ENCODE measurements at regions not wholly inside any gene's neighbourhood (a gene's known extent, or its start where the extent isn't known, plus 50 kb on each side); places are given as distances from the start of the nearest gene placed in this dataset.
A peak's percentile ranks its signal among the peaks of the same experiment; 100 is the strongest.
"Not testable (repeated sequence)": the region's sequence is repeated elsewhere in the genome, so short reads cannot be mapped to it uniquely, and the experiment has no call there.

GRCh38 chr20:1804554-1804956 lies 90.7 kb upstream of the SIRPA start:
- H3K36me3 ChIP-seq (ENCODE audit: insufficient read depth, low read length) = no peaks in the 10 kb centered on the region
- H3K9ac ChIP-seq (ENCODE audit: insufficient read length) = no peak overlapping the region
- H3K27ac ChIP-seq = no peak overlapping the region
- no peak overlapping the region for H3K4me3 ChIP-seq
- DNase-seq (ENCODE audit: low read depth, low spot score) = no peak
- TF ChIP-seq EZH2 (IDR thresholded peaks at IDR 0.05) = no peak
- no peak for TF ChIP-seq POLR2AphosphoS5 (IDR thresholded peaks at IDR 0.05; ENCODE audit: borderline replicate concordance, low read depth, low read length)
- TF ChIP-seq FOXP2 (optimal IDR thresholded peaks at IDR 0.05; ENCODE audit: control extremely low read depth, extremely low read length, insufficient read depth) = no peak
- H3K9me3 ChIP-seq (ENCODE audit: low read depth, low read length) = no peaks in the 10 kb centered on the region

GRCh38 chr20:1803932-1804501 lies 91.2 kb upstream of the SIRPA start:
- DNase-seq (ENCODE audit: low read depth, low spot score) = no peak
- H3K4me3 ChIP-seq = peak overlapping the region; percentile 56
- H3K27ac ChIP-seq = no peak overlapping the region
- no peak overlapping the region for H3K9ac ChIP-seq (ENCODE audit: insufficient read length)
- no peaks in the 10 kb centered on the region for H3K36me3 ChIP-seq (ENCODE audit: insufficient read depth, low read length)
- H3K9me3 ChIP-seq (ENCODE audit: low read depth, low read length) = no peaks in the 10 kb centered on the region
- TF ChIP-seq EZH2 (IDR thresholded peaks at IDR 0.05) (no peak), FOXP2 (optimal IDR thresholded peaks at IDR 0.05; ENCODE audit: control extremely low read depth, extremely low read length, insufficient read depth) (no peak), POLR2AphosphoS5 (IDR thresholded peaks at IDR 0.05; ENCODE audit: borderline replicate concordance, low read depth, low read length) (no peak)

- no peak for DNase-seq (ENCODE audit: low read depth, low spot score)
- TF ChIP-seq POLR2AphosphoS5 (IDR thresholded peaks at IDR 0.05; ENCODE audit: borderline replicate concordance, low read depth, low read length) = no peak
- no peak for TF ChIP-seq FOXP2 (optimal IDR thresholded peaks at IDR 0.05; ENCODE audit: control extremely low read depth, extremely low read length, insufficient read depth)
- no peak for TF ChIP-seq EZH2 (IDR thresholded peaks at IDR 0.05)
- Histone ChIP-seq H3K36me3 (ENCODE audit: insufficient read depth, low read length) (no peaks in the 10 kb centered on the region), H3K27ac (no peak overlapping the region), H3K9me3 (ENCODE audit: low read depth, low read length) (no peaks in the 10 kb centered on the region), H3K4me3 (peak overlapping the region; percentile 56), H3K9ac (ENCODE audit: insufficient read length) (peak overlapping the region; percentile 30)
These were observed 91.9 kb upstream of the SIRPA start for GRCh38 chr20:1803061-1803931.

GRCh38 chr20:1802385-1803060 lies 92.7 kb upstream of the SIRPA start:
- no peaks in the 10 kb centered on the region for H3K36me3 ChIP-seq (ENCODE audit: insufficient read depth, low read length)
- peak overlapping the region; percentile 18 for H3K9ac ChIP-seq (ENCODE audit: insufficient read length)
- TF ChIP-seq POLR2AphosphoS5 (IDR thresholded peaks at IDR 0.05; ENCODE audit: borderline replicate concordance, low read depth, low read length) = no peak
- TF ChIP-seq EZH2 (IDR thresholded peaks at IDR 0.05) = no peak
- no peak for TF ChIP-seq FOXP2 (optimal IDR thresholded peaks at IDR 0.05; ENCODE audit: control extremely low read depth, extremely low read length, insufficient read depth)
- no peaks in the 10 kb centered on the region for H3K9me3 ChIP-seq (ENCODE audit: low read depth, low read length)
- DNase-seq (ENCODE audit: low read depth, low spot score) = no peak
- peak overlapping the region; percentile 85 for H3K27ac ChIP-seq
- H3K4me3 ChIP-seq = peak overlapping the region; percentile 47

- no peak for TF ChIP-seq POLR2AphosphoS5 (IDR thresholded peaks at IDR 0.05; ENCODE audit: borderline replicate concordance, low read depth, low read length)
- no peak for TF ChIP-seq EZH2 (IDR thresholded peaks at IDR 0.05)
- TF ChIP-seq FOXP2 (optimal IDR thresholded peaks at IDR 0.05; ENCODE audit: control extremely low read depth, extremely low read length, insufficient read depth) = no peak
- no peaks in the 10 kb centered on the region for H3K36me3 ChIP-seq (ENCODE audit: insufficient read depth, low read length)
- peak overlapping the region; percentile 85 for H3K27ac ChIP-seq
- H3K4me3 ChIP-seq = peak overlapping the region; percentile 47; the same call in 1 of the 2 replicates
- H3K9me3 ChIP-seq (ENCODE audit: low read depth, low read length) = no peaks in the 10 kb centered on the region
- no peak overlapping the region for H3K9ac ChIP-seq (ENCODE audit: insufficient read length)
- no peak for DNase-seq (ENCODE audit: low read depth, low spot score)
These were observed 93.3 kb upstream of the SIRPA start for GRCh38 chr20:1801929-1802306.

GRCh38 chr20:1801225-1801928 lies 93.8 kb upstream of the SIRPA start:
- H3K9ac ChIP-seq (ENCODE audit: insufficient read length) = peak overlapping the region; percentile 37
- TF ChIP-seq POLR2AphosphoS5 (IDR thresholded peaks at IDR 0.05; ENCODE audit: borderline replicate concordance, low read depth, low read length) (no peak), FOXP2 (optimal IDR thresholded peaks at IDR 0.05; ENCODE audit: control extremely low read depth, extremely low read length, insufficient read depth) (no peak), EZH2 (IDR thresholded peaks at IDR 0.05) (no peak)
- no peak for DNase-seq (ENCODE audit: low read depth, low spot score)
- H3K36me3 ChIP-seq (ENCODE audit: insufficient read depth, low read length) = no peaks in the 10 kb centered on the region
- H3K9me3 ChIP-seq (ENCODE audit: low read depth, low read length) = no peaks in the 10 kb centered on the region
- H3K27ac ChIP-seq = peak overlapping the region; percentile 85
- H3K4me3 ChIP-seq = no peak overlapping the region

GRCh38 chr20:1800777-1801176 lies 94.4 kb upstream of the SIRPA start:
- H3K36me3 ChIP-seq (ENCODE audit: insufficient read depth, low read length) = no peaks in the 10 kb centered on the region
- H3K9ac ChIP-seq (ENCODE audit: insufficient read length) = peak overlapping the region; percentile 37
- H3K4me3 ChIP-seq = no peak overlapping the region
- DNase-seq (ENCODE audit: low read depth, low spot score) = no peak
- no peaks in the 10 kb centered on the region for H3K9me3 ChIP-seq (ENCODE audit: low read depth, low read length)
- peak overlapping the region; percentile 85 for H3K27ac ChIP-seq
- no peak for TF ChIP-seq EZH2 (IDR thresholded peaks at IDR 0.05)
- no peak for TF ChIP-seq POLR2AphosphoS5 (IDR thresholded peaks at IDR 0.05; ENCODE audit: borderline replicate concordance, low read depth, low read length)
- no peak for TF ChIP-seq FOXP2 (optimal IDR thresholded peaks at IDR 0.05; ENCODE audit: control extremely low read depth, extremely low read length, insufficient read depth)

- TF ChIP-seq FOXP2 (optimal IDR thresholded peaks at IDR 0.05; ENCODE audit: control extremely low read depth, extremely low read length, insufficient read depth) (no peak), EZH2 (IDR thresholded peaks at IDR 0.05) (no peak), POLR2AphosphoS5 (IDR thresholded peaks at IDR 0.05; ENCODE audit: borderline replicate concordance, low read depth, low read length) (no peak)
- Histone ChIP-seq H3K4me3 (no peak overlapping the region), H3K9me3 (ENCODE audit: low read depth, low read length) (no peaks in the 10 kb centered on the region), H3K27ac (peak overlapping the region; percentile 85), H3K36me3 (ENCODE audit: insufficient read depth, low read length) (no peaks in the 10 kb centered on the region), H3K9ac (ENCODE audit: insufficient read length) (peak overlapping the region; percentile 29)
- DNase-seq (ENCODE audit: low read depth, low spot score) = no peak
These were observed 95.0 kb upstream of the SIRPA start for GRCh38 chr20:1800180-1800579.

- H3K9ac ChIP-seq (ENCODE audit: insufficient read length); H3K36me3 ChIP-seq (ENCODE audit: insufficient read depth, low read length); H3K4me3 ChIP-seq; H3K9me3 ChIP-seq (ENCODE audit: low read depth, low read length); DNase-seq (ENCODE audit: low read depth, low spot score): not testable (repeated sequence)
- peak overlapping the region; percentile 85; the same call in 1 of the 2 replicates for H3K27ac ChIP-seq
These were observed 95.5 kb upstream of the SIRPA start for GRCh38 chr20:1799746-1800145.

Data from SK-N-MC (cell line).